WERI-Rb-1 (cell line): ENCODE measurements at regions not wholly inside any gene's neighbourhood (a gene's known extent, or its start where the extent isn't known, plus 50 kb on each side); places are given as distances from the start of the nearest gene placed in this dataset.

ENCODE experiments used
- DNase-seq: peaks from one replicate; pipeline ENCODE4 v3.0.0-alpha.2; 2020
- H3K27ac ChIP-seq: fragments of 250-450 bp; sonication (Bioruptor Pico); 2 replicates; pipeline ENCODE4 v1.5.1; 2020; ENCODE audit warnings: mild to moderate bottlenecking, moderate library complexity
- H3K27me3 ChIP-seq: fragments of 250-450 bp; sonication (Bioruptor Pico); 2 replicates; pipeline ENCODE4 v1.5.1; 2021; ENCODE audit warnings: mild to moderate bottlenecking, low read depth, moderate library complexity; ENCODE audit not compliant: insufficient read depth, severe bottlenecking
- H3K36me3 ChIP-seq: fragments of 250-450 bp; sonication (Bioruptor Pico); 2 replicates; pipeline ENCODE4 v1.5.1; 2020; ENCODE audit warnings: mild to moderate bottlenecking, moderate library complexity
- H3K4me3 ChIP-seq: 2 replicates; pipeline ENCODE4 v1.5.1; 2011; ENCODE audit warnings: low read depth, mild to moderate bottlenecking, control low read depth, low read length
- H3K9me3 ChIP-seq: fragments of 250-450 bp; sonication (Bioruptor Pico); 2 replicates; pipeline ENCODE4 v1.5.1; 2021; ENCODE audit warnings: mild to moderate bottlenecking, moderate library complexity; ENCODE audit not compliant: severe bottlenecking
- CTCF ChIP-seq: IDR thresholded peaks from 2 replicates; pipeline ENCODE4 v1.5.1; 2011; ENCODE audit warnings: low read depth, mild to moderate bottlenecking, control low read depth, inconsistent platforms, low read length

GRCh38 chr11:79864882-79865281 is 424.1 kb upstream of the TENM4 start:
- Histone ChIP-seq H3K27ac (no peak overlapping the region), H3K36me3 (no peaks in the 10 kb centered on the region), H3K4me3 (no peak overlapping the region), H3K9me3 (no peaks in the 10 kb centered on the region), H3K27me3 (peaks cover 37% of the 10 kb centered on the region)
- no peak for DNase-seq
- no peak for TF ChIP-seq CTCF

GRCh38 chr11:79860336-79860735 is 419.5 kb upstream of the TENM4 start:
- Histone ChIP-seq H3K36me3 (no peaks in the 10 kb centered on the region), H3K9me3 (no peaks in the 10 kb centered on the region), H3K4me3 (no peak overlapping the region), H3K27ac (no peak overlapping the region), H3K27me3 (peaks cover 67% of the 10 kb centered on the region)
- TF ChIP-seq CTCF, result no peak
- no peak for DNase-seq

DNA sequence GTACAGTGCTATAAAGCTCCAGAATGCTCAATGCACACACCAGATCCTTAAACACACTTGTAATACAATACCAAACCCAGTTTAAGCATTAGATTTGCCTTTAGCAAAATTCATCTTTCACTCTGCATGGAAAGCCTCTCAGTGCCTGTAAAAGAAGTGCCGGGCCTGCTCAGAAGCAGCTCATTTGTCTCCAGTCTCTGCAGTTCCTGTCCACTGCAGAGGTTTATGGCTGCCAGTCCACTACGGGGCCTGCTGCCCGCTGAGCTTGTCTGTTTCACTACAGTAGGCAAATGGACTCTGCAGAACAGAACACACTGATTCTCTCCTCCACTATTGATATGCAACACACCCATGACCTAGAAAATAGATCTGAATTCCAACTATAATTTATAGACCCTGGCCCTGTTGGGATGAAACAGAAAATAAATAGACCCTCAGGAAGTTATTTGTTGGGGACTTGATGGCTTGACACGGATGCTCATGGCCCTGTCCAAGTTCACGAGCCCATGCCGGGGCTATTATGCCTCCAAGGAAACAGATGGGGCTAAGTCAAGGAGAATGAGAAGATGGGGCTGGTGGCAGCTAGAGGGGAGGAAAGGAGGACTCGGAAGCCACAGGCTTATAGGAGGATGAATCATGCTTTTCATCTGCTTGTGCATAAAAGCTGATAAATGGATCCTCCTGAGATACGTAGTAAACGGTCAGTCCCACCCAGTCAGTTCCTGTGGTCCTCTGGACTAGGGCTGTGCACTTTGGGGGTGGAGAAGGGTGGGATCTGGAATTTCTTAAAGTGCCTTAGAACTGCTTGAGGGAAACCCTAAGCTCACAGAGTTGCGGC is 416.8 kb upstream of the TENM4 start:
- DNase-seq, result no peak
- Histone ChIP-seq H3K36me3 (no peaks in the 10 kb centered on the region), H3K27ac (no peak overlapping the region), H3K27me3 (peaks cover 58% of the 10 kb centered on the region), H3K9me3 (no peaks in the 10 kb centered on the region), H3K4me3 (no peak overlapping the region)
- TF ChIP-seq CTCF, result no peak

- H3K9me3 ChIP-seq, result no peaks in the 10 kb centered on the region
- H3K36me3 ChIP-seq, result no peaks in the 10 kb centered on the region
- H3K27me3 ChIP-seq, result peaks cover 40% of the 10 kb centered on the region
- no peak overlapping the region for H3K27ac ChIP-seq
- TF ChIP-seq CTCF, result no peak
- DNase-seq, result no peak
- no peak overlapping the region for H3K4me3 ChIP-seq
Measured at GRCh38 chr11:79852176-79852575, 411.3 kb upstream of the TENM4 start.

- H3K27me3 ChIP-seq, result peaks cover 51% of the 10 kb centered on the region
- no peak overlapping the region for H3K27ac ChIP-seq
- H3K4me3 ChIP-seq, result no peak overlapping the region
- DNase-seq, result no peak
- H3K9me3 ChIP-seq, result no peaks in the 10 kb centered on the region
- no peak for TF ChIP-seq CTCF
- H3K36me3 ChIP-seq, result no peaks in the 10 kb centered on the region
Measured at GRCh38 chr11:79845002-79845709, 404.3 kb upstream of the TENM4 start.
